MM.1S (cell line): ENCODE measurements at regions not wholly inside any gene's neighbourhood (a gene's known extent, or its start where the extent isn't known, plus 50 kb on each side); places are given as distances from the start of the nearest gene placed in this dataset.

Experiments used
- EZH2 ChIP-seq: fragments of 300-600 bp; sonication (generic); optimal IDR thresholded peaks from 2 replicates; pipeline ENCODE3; 2017; ENCODE audit warnings: low read depth, mild to moderate bottlenecking, antibody characterized with exemption, low read length, mixed read lengths
- TF ChIP-seq, protein P1 (sequence below): fragments of 300-600 bp; sonication (generic); IDR thresholded peaks from 2 replicates; pipeline ENCODE4 v1.5.1; 2016; ENCODE audit warnings: antibody characterized with exemption, low read length, mixed read lengths

DNA sequence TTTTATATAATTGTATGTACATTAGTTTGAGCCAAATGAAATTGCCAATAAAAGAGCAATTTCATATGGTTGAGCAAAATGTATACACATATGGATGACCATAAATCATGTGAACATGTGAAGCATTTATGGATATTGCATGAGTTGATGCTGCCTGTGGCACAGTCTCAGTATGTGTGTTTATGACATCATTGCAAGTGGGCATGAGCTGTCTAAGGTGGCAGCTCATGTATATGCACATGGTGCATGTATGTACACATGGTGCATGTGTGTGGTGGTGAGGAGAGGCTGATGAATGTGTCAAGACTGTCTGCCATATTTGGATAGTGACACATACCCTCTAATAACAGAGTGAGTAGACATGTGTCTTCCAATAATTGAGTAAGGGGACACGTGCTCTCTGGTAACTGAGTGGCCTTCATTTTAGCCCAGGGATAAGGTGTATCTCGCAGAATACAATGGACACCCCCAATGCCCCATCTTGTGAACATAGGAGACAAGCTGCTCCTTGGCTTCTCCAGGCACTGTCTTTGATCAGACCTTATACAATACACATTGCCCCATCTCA is 208.8 kb downstream of the DHX35 start:
- TF ChIP-seq, protein P1, sequence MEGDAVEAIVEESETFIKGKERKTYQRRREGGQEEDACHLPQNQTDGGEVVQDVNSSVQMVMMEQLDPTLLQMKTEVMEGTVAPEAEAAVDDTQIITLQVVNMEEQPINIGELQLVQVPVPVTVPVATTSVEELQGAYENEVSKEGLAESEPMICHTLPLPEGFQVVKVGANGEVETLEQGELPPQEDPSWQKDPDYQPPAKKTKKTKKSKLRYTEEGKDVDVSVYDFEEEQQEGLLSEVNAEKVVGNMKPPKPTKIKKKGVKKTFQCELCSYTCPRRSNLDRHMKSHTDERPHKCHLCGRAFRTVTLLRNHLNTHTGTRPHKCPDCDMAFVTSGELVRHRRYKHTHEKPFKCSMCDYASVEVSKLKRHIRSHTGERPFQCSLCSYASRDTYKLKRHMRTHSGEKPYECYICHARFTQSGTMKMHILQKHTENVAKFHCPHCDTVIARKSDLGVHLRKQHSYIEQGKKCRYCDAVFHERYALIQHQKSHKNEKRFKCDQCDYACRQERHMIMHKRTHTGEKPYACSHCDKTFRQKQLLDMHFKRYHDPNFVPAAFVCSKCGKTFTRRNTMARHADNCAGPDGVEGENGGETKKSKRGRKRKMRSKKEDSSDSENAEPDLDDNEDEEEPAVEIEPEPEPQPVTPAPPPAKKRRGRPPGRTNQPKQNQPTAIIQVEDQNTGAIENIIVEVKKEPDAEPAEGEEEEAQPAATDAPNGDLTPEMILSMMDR, result no peak
- no peak for TF ChIP-seq EZH2
